Mesodermal cell (in vitro differentiated cells): ENCODE measurements at regions not wholly inside any gene's neighbourhood (a gene's known extent, or its start where the extent isn't known, plus 50 kb on each side); places are given as distances from the start of the nearest gene placed in this dataset.
A peak's percentile ranks its signal among the peaks of the same experiment; 100 is the strongest.

ENCODE experiments used
- H3K27ac ChIP-seq: 2 replicates; pipeline ENCODE4 v1.7.0; 2013; ENCODE audit warnings: mild to moderate bottlenecking, low read depth, low read length, moderate library complexity; ENCODE audit not compliant: severe bottlenecking
- H3K36me3 ChIP-seq: 2 replicates; pipeline ENCODE4 v1.7.1; 2013; ENCODE audit warnings: mild to moderate bottlenecking, low read length, moderate library complexity; ENCODE audit not compliant: control insufficient read depth, insufficient read depth
- H3K4me1 ChIP-seq: one replicate; pipeline ENCODE4 v1.7.1; 2013; ENCODE audit warnings: mild to moderate bottlenecking, low read length; ENCODE audit not compliant: insufficient read depth, control insufficient read depth, poor library complexity, severe bottlenecking
- H3K4me3 ChIP-seq: 2 replicates; pipeline ENCODE4 v1.7.0; 2013; ENCODE audit warnings: low read length, control low read depth, mild to moderate bottlenecking; ENCODE audit not compliant: insufficient read depth, poor library complexity, severe bottlenecking; ENCODE audit errors: extremely low read depth
- H3K9me3 ChIP-seq: 2 replicates; pipeline ENCODE4 v1.7.1; 2013; ENCODE audit warnings: mild to moderate bottlenecking, low read length, moderate library complexity; ENCODE audit not compliant: control insufficient read depth
- WGBS, 2 experiments: methylation state at CpG; one replicate each; pipeline ENCODE4 v1.1.5; 2013; ENCODE audit warnings: missing lambda C conversion rate in 2 of 2; ENCODE audit not compliant: insufficient coverage in 2 of 2; 5-methylcytosine and 5-hydroxymethylcytosine counted together

- no peak overlapping the region for H3K4me3 ChIP-seq
- H3K9me3 ChIP-seq = no peaks in the 10 kb centered on the region
- H3K36me3 ChIP-seq = no peaks in the 10 kb centered on the region
- H3K4me1 ChIP-seq = no peaks in the 10 kb centered on the region
- no peak overlapping the region for H3K27ac ChIP-seq
These were observed 266.6 kb upstream of the PWP1 start for GRCh38 chr12:107418981-107419380.

DNA sequence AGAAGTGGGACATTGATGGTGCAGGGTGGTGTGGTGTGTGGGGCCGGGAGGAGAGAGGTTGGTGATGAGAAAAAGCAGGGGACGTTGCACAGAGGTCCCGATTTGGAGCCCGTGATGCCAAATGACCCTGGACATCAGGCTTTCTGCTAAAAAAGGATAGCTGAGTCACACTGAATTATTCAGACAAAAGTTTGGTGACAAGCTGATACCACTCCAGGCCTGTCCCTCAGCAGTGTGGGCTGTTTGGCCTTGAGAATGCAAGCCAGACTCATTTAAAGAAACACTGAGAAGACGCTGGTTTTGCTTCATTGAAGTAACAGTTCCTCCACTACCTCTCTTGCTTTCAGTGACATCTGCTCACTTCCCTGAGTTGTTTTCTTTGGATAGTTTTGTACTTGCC lies 262.1 kb upstream of the PWP1 start:
- Histone ChIP-seq H3K27ac (no peak overlapping the region), H3K4me1 (no peaks in the 10 kb centered on the region), H3K9me3 (no peaks in the 10 kb centered on the region), H3K4me3 (no peak overlapping the region), H3K36me3 (no peaks in the 10 kb centered on the region)
- WGBS, 2 experiments = 78 to 100% methylated on average over 5 of the region's 5 CpGs

DNA sequence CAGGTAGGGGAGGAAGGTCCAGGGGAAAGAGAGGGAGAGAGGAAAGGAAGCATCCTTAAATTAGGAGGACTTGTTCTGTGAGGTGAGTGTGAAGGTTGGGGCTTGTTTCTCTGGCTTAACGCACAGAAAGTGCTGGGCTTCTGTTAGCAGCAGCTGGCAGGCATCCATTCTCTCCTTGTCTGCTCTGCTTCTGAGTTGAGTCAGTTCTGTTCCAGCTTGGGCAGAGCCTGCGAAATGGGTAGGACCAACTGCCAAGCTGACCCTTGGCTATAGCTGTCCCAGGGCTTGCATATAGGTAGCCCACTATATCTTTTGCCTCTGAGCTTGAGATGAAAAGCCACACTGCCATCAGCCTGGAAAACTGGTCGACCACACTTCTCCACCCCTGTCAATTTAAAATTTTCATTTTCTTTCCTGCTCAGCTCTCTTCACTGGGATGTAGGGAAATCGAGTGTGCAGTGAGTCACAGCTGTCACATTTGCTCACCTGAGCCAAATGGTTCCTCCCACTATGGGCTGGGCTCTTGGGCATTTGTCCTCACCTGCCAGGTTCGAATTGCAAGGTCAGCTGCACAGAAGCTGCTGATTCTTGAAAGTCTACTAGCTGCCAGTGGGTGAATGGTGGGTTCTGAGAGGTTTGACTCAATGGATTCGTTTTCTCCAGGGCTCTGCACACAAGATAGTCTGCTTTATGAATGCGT lies 256.4 kb upstream of the PWP1 start:
- Histone ChIP-seq H3K27ac (no peak overlapping the region), H3K4me3 (no peak overlapping the region), H3K36me3 (no peaks in the 10 kb centered on the region), H3K9me3 (no peaks in the 10 kb centered on the region), H3K4me1 (no peaks in the 10 kb centered on the region)
- WGBS, 2 experiments = 68 to 88% methylated on average over 5 to 7 of the region's 7 CpGs

DNA sequence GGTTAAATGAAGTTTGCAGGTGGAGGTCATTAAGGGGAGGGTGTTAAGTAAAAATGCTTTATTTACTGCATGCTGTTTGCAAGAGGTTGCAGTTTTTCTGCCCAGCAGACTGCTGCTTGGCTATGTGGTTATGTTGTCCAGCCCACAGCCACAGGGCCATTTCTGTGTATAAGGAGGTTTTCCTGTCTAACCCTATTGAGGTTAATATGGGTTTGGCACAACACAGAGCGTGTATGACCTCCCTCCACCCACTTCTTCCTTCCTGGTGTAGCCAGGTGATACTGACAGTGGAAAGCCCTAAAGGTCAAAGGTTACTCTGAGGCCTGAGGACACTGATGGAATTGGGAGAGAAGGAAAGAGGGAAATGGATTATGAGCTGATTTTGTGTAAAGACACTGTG lies 253.7 kb upstream of the PWP1 start:
- no CpG with 5 or more reads among the region's 1 CpG for WGBS, 2 experiments
- peaks cover 5% of the 10 kb centered on the region for H3K4me1 ChIP-seq
- no peak overlapping the region for H3K4me3 ChIP-seq
- no peaks in the 10 kb centered on the region for H3K36me3 ChIP-seq
- H3K9me3 ChIP-seq = no peaks in the 10 kb centered on the region
- no peak overlapping the region for H3K27ac ChIP-seq

GRCh38 chr12:107435072-107435471 lies 250.5 kb upstream of the PWP1 start:
- Histone ChIP-seq H3K4me1 (peaks cover 6% of the 10 kb centered on the region), H3K27ac (no peak overlapping the region), H3K4me3 (no peak overlapping the region), H3K36me3 (no peaks in the 10 kb centered on the region), H3K9me3 (no peaks in the 10 kb centered on the region)
- WGBS, 2 experiments = 100% methylated on average over 1 to 3 of the region's 3 CpGs

- no peaks in the 10 kb centered on the region for H3K36me3 ChIP-seq
- H3K4me3 ChIP-seq = no peak overlapping the region
- H3K9me3 ChIP-seq = no peaks in the 10 kb centered on the region
- H3K27ac ChIP-seq = no peak overlapping the region
- peaks cover 6% of the 10 kb centered on the region for H3K4me1 ChIP-seq
- WGBS, 2 experiments = 92% methylated on average over 2 of the region's 2 CpGs; no CpG with 5 or more reads in 1 of the 2 experiments
These were observed 250.1 kb upstream of the PWP1 start for GRCh38 chr12:107435520-107435919.

GRCh38 chr12:107436376-107436775 lies 249.2 kb upstream of the PWP1 start:
- Histone ChIP-seq H3K4me1 (peaks cover 6% of the 10 kb centered on the region), H3K9me3 (no peaks in the 10 kb centered on the region), H3K36me3 (no peaks in the 10 kb centered on the region), H3K27ac (peak overlapping the region; percentile 55), H3K4me3 (no peak overlapping the region)
- 90 to 100% methylated on average over 1 to 5 of the region's 5 CpGs for WGBS, 2 experiments

DNA sequence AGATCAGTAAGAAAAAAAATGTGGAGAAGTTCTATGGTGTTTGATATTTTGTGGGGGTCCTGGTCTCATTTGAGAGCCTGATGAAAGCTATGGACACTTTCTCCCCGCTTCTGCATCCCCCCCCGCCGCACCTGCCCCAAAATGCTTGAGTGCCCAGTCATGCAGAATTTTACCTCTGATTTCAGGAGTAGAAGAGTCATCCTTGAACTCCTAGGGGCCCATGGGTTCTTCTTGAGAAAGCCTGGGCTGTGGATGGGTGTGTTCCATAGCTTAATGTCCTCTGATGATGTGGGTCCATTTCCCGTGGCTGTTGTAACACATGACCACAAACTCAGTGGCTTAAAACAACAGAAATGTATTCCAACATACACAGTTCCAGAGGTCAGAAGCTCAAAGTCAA lies 248.8 kb upstream of the PWP1 start:
- 93% methylated on average over 4 of the region's 4 CpGs for WGBS, 2 experiments

DNA sequence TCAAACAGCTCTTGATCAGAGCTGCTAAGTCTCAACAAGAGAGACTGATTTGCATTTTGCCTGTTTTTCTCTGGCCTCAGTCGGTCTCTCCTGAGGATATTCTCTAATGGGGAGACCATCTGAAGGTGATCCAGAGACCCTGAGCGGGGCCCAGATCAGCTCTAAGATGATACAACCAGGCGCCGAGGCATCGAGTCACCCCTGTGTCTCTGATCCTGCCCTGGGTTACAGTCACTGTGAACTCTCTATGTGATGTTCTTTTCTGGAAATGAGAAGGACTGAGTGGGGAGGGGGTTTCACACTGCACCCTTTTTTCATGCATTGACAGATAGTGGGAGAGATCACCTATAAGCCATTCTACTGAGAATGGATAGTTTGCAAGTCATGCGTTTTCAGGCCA lies 247.6 kb upstream of the PWP1 start:
- no peak overlapping the region for H3K27ac ChIP-seq
- 94 to 97% methylated on average over 5 to 6 of the region's 6 CpGs for WGBS, 2 experiments
- no peak overlapping the region for H3K4me3 ChIP-seq
- H3K9me3 ChIP-seq = no peaks in the 10 kb centered on the region
- H3K4me1 ChIP-seq = peaks cover 6% of the 10 kb centered on the region
- no peaks in the 10 kb centered on the region for H3K36me3 ChIP-seq

More for the DNA sequence above, 248.8 kb upstream of the PWP1 start:
- Histone ChIP-seq H3K4me1 (peaks cover 6% of the 10 kb centered on the region), H3K27ac (peak overlapping the region; percentile 55), H3K9me3 (no peaks in the 10 kb centered on the region), H3K36me3 (no peaks in the 10 kb centered on the region), H3K4me3 (no peak overlapping the region)

DNA sequence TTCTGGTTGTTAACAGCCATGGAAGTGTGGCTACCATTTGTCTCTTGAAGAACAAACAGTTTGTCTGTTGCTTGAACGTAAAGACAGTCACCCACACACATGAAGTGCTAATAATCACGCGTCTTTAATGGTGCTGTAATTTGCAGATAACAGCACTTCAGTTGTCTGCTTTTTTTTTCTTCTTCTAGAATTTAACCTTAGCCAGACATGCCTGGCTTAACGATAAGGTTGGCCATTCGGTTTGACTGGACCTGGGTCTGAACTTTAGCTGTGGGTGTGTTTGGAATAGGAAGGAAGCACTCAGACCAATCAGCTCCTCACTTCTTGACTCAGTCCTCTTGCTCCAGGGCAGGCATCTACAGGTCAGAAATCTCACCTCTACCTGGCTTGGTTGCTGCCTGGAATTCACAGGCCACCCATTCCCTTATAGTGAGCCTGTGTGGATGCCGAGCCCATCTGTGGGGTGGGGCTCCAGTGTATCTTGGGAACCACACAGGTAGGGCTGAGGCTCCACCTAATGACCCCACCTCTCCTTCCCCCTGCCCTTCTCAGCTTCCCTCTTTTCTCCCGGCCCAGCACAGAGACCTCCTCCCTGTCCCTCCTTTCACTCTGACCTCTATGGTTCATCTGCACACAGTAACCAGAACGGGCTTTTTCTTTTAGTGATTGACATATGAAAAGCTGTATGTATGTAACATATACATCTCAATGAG lies 246.4 kb upstream of the PWP1 start:
- no peak overlapping the region for H3K4me3 ChIP-seq
- no peaks in the 10 kb centered on the region for H3K9me3 ChIP-seq
- H3K27ac ChIP-seq = no peak overlapping the region
- 73 to 88% methylated on average over 2 to 5 of the region's 8 CpGs for WGBS, 2 experiments
- H3K36me3 ChIP-seq = no peaks in the 10 kb centered on the region
- H3K4me1 ChIP-seq = peaks cover 6% of the 10 kb centered on the region

DNA sequence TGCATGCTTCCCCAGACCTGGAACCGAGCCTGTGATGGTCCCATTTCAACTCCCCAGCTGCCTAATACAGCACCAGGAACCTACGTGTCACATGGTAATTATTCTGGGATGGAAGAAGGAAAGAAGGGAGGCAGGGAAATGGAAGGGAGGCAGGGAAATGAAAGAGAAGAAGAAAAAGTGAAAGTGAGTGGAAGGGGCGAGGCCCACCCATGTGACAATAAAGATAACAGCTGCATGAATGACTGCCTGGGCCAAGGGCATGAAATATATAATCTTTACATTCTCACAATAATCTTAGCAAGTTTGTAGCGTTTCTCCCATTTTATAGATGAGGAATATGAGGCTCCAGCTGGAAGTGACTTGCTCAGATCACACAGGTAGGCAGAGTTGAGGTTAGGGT lies 245.0 kb upstream of the PWP1 start:
- Histone ChIP-seq H3K27ac (no peak overlapping the region), H3K4me1 (peaks cover 6% of the 10 kb centered on the region), H3K4me3 (no peak overlapping the region), H3K9me3 (no peaks in the 10 kb centered on the region), H3K36me3 (no peaks in the 10 kb centered on the region)
- 88 to 92% methylated on average over 2 to 3 of the region's 4 CpGs for WGBS, 2 experiments
